Tibial nerve (tissue), 3 donors: ENCODE measurements at regions not wholly inside any gene's neighbourhood (a gene's known extent, or its start where the extent isn't known, plus 50 kb on each side); places are given as distances from the start of the nearest gene placed in this dataset.

Source experiments
- POLR2A ChIP-seq, 2 donors: fragments of 450-650 bp; IDR thresholded peaks; one replicate each; pipeline ENCODE4 v1.6.1; 2017; ENCODE audit warnings: antibody characterized with exemption in 2 of 2, mild to moderate bottlenecking in 2 of 2, moderate library complexity in 2 of 2
- TF ChIP-seq, protein P1 (sequence below), 5 experiments: fragments of 200-600 bp in 3 of 5; fragments of 450-650 bp in 2 of 5; sonication (generic) in 3 of 5; IDR thresholded peaks; one replicate each; pipeline ENCODE4 v1.5.1; 2016 to 2019; ENCODE audit warnings: antibody characterized with exemption in 5 of 5, mild to moderate bottlenecking in 3 of 5, moderate library complexity in 2 of 5

GRCh38 chr11:114876234-114876633, 197.9 kb downstream of the NXPE2 start:
- TF ChIP-seq, protein P1, sequence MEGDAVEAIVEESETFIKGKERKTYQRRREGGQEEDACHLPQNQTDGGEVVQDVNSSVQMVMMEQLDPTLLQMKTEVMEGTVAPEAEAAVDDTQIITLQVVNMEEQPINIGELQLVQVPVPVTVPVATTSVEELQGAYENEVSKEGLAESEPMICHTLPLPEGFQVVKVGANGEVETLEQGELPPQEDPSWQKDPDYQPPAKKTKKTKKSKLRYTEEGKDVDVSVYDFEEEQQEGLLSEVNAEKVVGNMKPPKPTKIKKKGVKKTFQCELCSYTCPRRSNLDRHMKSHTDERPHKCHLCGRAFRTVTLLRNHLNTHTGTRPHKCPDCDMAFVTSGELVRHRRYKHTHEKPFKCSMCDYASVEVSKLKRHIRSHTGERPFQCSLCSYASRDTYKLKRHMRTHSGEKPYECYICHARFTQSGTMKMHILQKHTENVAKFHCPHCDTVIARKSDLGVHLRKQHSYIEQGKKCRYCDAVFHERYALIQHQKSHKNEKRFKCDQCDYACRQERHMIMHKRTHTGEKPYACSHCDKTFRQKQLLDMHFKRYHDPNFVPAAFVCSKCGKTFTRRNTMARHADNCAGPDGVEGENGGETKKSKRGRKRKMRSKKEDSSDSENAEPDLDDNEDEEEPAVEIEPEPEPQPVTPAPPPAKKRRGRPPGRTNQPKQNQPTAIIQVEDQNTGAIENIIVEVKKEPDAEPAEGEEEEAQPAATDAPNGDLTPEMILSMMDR (IDR thresholded peaks at IDR 0.05) = no peak
- TF ChIP-seq POLR2A (IDR thresholded peaks at IDR 0.05) = no peak
